Esophagus squamous epithelium (tissue), 5 donors: ENCODE measurements at regions not wholly inside any gene's neighbourhood (a gene's known extent, or its start where the extent isn't known, plus 50 kb on each side); places are given as distances from the start of the nearest gene placed in this dataset.

Experiments used
- DNase-seq: peaks from one replicate; lab custom pipeline; 2025; lab: John Stamatoyannopoulos, UW
- H3K27ac ChIP-seq, 4 donors: fragments of 200-600 bp; sonication (generic); one replicate each; pipeline ENCODE4 v1.5.1; 2016 to 2019; ENCODE audit warnings: mild to moderate bottlenecking in 1 of 4
- H3K27me3 ChIP-seq, 4 donors: fragments of 200-600 bp; sonication (generic); 1 replicate in 3 of 4; 2 replicates in 1 of 4; pipeline versions ENCODE4 v1.5.1 to v1.6.0; 2017 to 2021; ENCODE audit warnings: antibody characterized with exemption in 1 of 4
- H3K36me3 ChIP-seq, 3 donors: fragments of 200-600 bp; sonication (generic); one replicate each; pipeline ENCODE4 v1.5.1; 2016 to 2019
- H3K4me1 ChIP-seq, 3 donors: fragments of 200-600 bp; sonication (generic); one replicate each; pipeline ENCODE4 v1.5.1; 2017 to 2019
- H3K4me3 ChIP-seq, 4 donors: fragments of 200-600 bp; sonication (generic); 1 replicate in 3 of 4; 2 replicates in 1 of 4; pipeline ENCODE4 v1.5.1; 2016 to 2019; ENCODE audit warnings: mild to moderate bottlenecking in 2 of 4, moderate library complexity in 1 of 4
- H3K9me3 ChIP-seq, 3 donors: fragments of 200-600 bp; sonication (generic); one replicate each; pipeline ENCODE4 v1.5.1; 2016 to 2019
- CTCF ChIP-seq, 6 experiments: fragments of 450-650 bp in 4 of 6; fragments of 200-600 bp in 2 of 6; sonication (generic) in 2 of 6; IDR thresholded peaks; one replicate each; pipeline ENCODE4 v1.5.1; 2016 to 2019; ENCODE audit warnings: antibody characterized with exemption in 6 of 6, mild to moderate bottlenecking in 4 of 6, moderate library complexity in 4 of 6
- POLR2A ChIP-seq, 4 donors: fragments of 450-650 bp; IDR thresholded peaks; one replicate each; pipeline ENCODE4 v1.6.1; 2017; ENCODE audit warnings: antibody characterized with exemption in 4 of 4, mild to moderate bottlenecking in 4 of 4, moderate library complexity in 3 of 4
- WGBS, 2 donors: methylation state at CpG; one replicate each; pipeline ENCODE4 v1.1.5; 2018; 5-methylcytosine and 5-hydroxymethylcytosine counted together
- intact Hi-C: fragments of 100-400 bp; cut with DNase I; formaldehyde crosslinking; loops from one replicate; pipeline ENCODE4 v1.15.0; 2022
- donor health status: DM: yes; HTN: yes; CAD: no.

- no peak for DNase-seq
- Histone ChIP-seq H3K27ac (no peak overlapping the region), H3K4me3 (no peak overlapping the region), H3K9me3 (no peaks in the 10 kb centered on the region), H3K36me3 (no peaks in the 10 kb centered on the region), H3K4me1 (no peaks in the 10 kb centered on the region), H3K27me3 (peaks cover 0 to 42% (median 0%) of the 10 kb centered on the region in 4 donors)
- TF ChIP-seq CTCF (IDR thresholded peaks at IDR 0.05), result no peak
- no peak for TF ChIP-seq POLR2A (IDR thresholded peaks at IDR 0.05)
- intact Hi-C loops, result no loop called here
- WGBS, 2 donors, result 58 to 78% methylated on average over 6 to 9 of the region's 22 CpGs
These were observed 207.9 kb upstream of the SALL3 start for GRCh38 chr18:78771496-78772359.

- Histone ChIP-seq H3K36me3 (no peaks in the 10 kb centered on the region), H3K9me3 (no peaks in the 10 kb centered on the region), H3K4me1 (no peaks in the 10 kb centered on the region), H3K27me3 (peaks cover 0 to 35% (median 0%) of the 10 kb centered on the region in 4 donors), H3K4me3 (no peak overlapping the region), H3K27ac (no peak overlapping the region)
- intact Hi-C loops, result no loop called here
- TF ChIP-seq POLR2A (IDR thresholded peaks at IDR 0.05), result no peak
- no peak for TF ChIP-seq CTCF (IDR thresholded peaks at IDR 0.05)
- DNase-seq, result no peak
- WGBS, 2 donors, result 61 to 77% methylated on average over 5 to 11 of the region's 26 CpGs
These were observed 207.0 kb upstream of the SALL3 start for GRCh38 chr18:78772360-78773302.

- no peaks in the 10 kb centered on the region for H3K4me1 ChIP-seq
- H3K27ac ChIP-seq, result no peak overlapping the region
- no peaks in the 10 kb centered on the region for H3K36me3 ChIP-seq
- no peak for TF ChIP-seq POLR2A (IDR thresholded peaks at IDR 0.05)
- TF ChIP-seq CTCF (IDR thresholded peaks at IDR 0.05), result no peak
- WGBS, 2 donors, result 67% methylated on average over 5 of the region's 7 CpGs; no CpG with 5 or more reads in 1 of the 2 donors
- DNase-seq, result no peak
- no peak overlapping the region for H3K4me3 ChIP-seq
- intact Hi-C loops, result no loop called here
- peaks cover 0 to 28% (median 0%) of the 10 kb centered on the region in 4 donors for H3K27me3 ChIP-seq
- H3K9me3 ChIP-seq, result no peaks in the 10 kb centered on the region
These were observed 206.3 kb upstream of the SALL3 start for GRCh38 chr18:78773303-78773755.

GRCh38 chr18:78773819-78774218 is 205.8 kb upstream of the SALL3 start:
- no peak for DNase-seq
- H3K27ac ChIP-seq, result no peak overlapping the region
- no peaks in the 10 kb centered on the region for H3K36me3 ChIP-seq
- intact Hi-C loops, result no loop called here
- no peaks in the 10 kb centered on the region for H3K4me1 ChIP-seq
- H3K9me3 ChIP-seq, result no peaks in the 10 kb centered on the region
- no peak for TF ChIP-seq POLR2A (IDR thresholded peaks at IDR 0.05)
- TF ChIP-seq CTCF (IDR thresholded peaks at IDR 0.05), result no peak
- peaks cover 0 to 23% (median 0%) of the 10 kb centered on the region in 4 donors for H3K27me3 ChIP-seq
- WGBS, 2 donors, result 91% methylated on average over 4 of the region's 9 CpGs; no CpG with 5 or more reads in 1 of the 2 donors
- H3K4me3 ChIP-seq, result no peak overlapping the region
